ENCODE measurements at regions not wholly inside any gene's neighbourhood (a gene's known extent, or its start where the extent isn't known, plus 50 kb on each side); places are given as distances from the start of the nearest gene placed in this dataset.

DNA sequence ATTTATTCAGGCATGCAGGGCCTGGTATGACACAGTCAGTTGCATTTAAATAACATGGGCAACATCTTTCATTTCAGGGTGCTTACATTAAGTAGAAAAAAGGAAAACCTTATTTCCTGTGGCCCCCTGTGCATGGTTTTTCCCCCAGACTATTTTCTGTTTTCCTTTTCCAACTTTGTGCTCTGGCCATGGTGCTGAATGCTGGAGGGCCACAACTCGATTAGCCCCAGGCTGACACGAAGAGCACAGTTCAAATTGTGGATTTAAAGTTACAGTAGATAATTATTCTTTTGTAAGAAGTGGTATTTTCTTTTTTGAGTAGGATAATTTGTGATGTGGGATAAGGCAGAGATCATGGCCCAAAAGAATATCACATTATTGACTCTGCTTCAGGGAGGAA is 332.0 kb downstream of the HAO1 start:
- DNase-seq, result no peak

More for the DNA sequence above, 332.0 kb downstream of the HAO1 start:
- TF ChIP-seq CEBPB (IDR thresholded peaks at IDR 0.05; ENCODE audit: low read depth, low read length), result no peak
- no peak for TF ChIP-seq RCOR1 (IDR thresholded peaks at IDR 0.05; ENCODE audit: insufficient replicate concordance, low read length)
- no peak for TF ChIP-seq SMC3 (IDR thresholded peaks at IDR 0.05; ENCODE audit: low read depth, low read length)
- no peak for TF ChIP-seq RAD21 (IDR thresholded peaks at IDR 0.05; ENCODE audit: low read length)
- TF ChIP-seq NFE2L2 (IDR thresholded peaks at IDR 0.05; ENCODE audit: low read depth, low read length), result no peak
- TF ChIP-seq MAZ (IDR thresholded peaks at IDR 0.05; ENCODE audit: borderline replicate concordance, low read depth, low read length), result no peak
- TF ChIP-seq MAFK (IDR thresholded peaks at IDR 0.05; ENCODE audit: low read depth, low read length), result no peak
- H2BK120ac ChIP-seq (ENCODE audit: low read depth, low read length), result no peak overlapping the region
- no peak overlapping the region for H2AK5ac ChIP-seq (ENCODE audit: low read depth, low read length)
- no CpG with 5 or more reads among the region's 2 CpGs for WGBS, 2 experiments (ENCODE audit: extremely low coverage in 2 of 2, insufficient read length in 1 of 2)
- in situ Hi-C loops (cut with MboI; ENCODE audit: low sequenced_read_pairs), result no loop called here
- H3K9me1 ChIP-seq (ENCODE audit: insufficient read depth, low read length), result no peaks in the 10 kb centered on the region
- POLR2A ChIA-PET (ENCODE audit: unreplicated experiment), result no interaction called here
- no peak overlapping the region for H2BK15ac ChIP-seq (ENCODE audit: low read depth, low read length)
- no TSS peak for BruUV-seq (replicated peaks)
- no peak overlapping the region for H4K91ac ChIP-seq (ENCODE audit: insufficient read depth, low read depth, low read length)
- no peaks in the 10 kb centered on the region for H3K79me1 ChIP-seq (ENCODE audit: low read depth in 1 of 2, low read length in 2 of 2)
- H3K18ac ChIP-seq (ENCODE audit: low read depth, low read length), result no peak overlapping the region
- no peak overlapping the region for H4K8ac ChIP-seq (ENCODE audit: low read depth in 2 of 2, low read length in 2 of 2)
- no peaks in the 10 kb centered on the region for H3K36me3 ChIP-seq (ENCODE audit: control insufficient read depth, insufficient read depth, low read length)
- no peak for ATAC-seq (ENCODE audit: low read depth)
- no peaks in the 10 kb centered on the region for H3K27me3 ChIP-seq (ENCODE audit: control insufficient read depth, insufficient read depth, low read length)
- dilution Hi-C loops (cut with HindIII; ENCODE audit: low sequenced_read_pairs, unreplicated experiment), result no loop called here
- no peak overlapping the region for H3K56ac ChIP-seq (ENCODE audit: extremely low read depth, insufficient read depth, low read length)
- H4K5ac ChIP-seq (ENCODE audit: low read depth, low read length), result no peak overlapping the region
- no peaks in the 10 kb centered on the region for H3K4me1 ChIP-seq (ENCODE audit: control insufficient read depth, insufficient read depth, low read length)
- CTCF ChIA-PET, result no interaction called here
- H2BK20ac ChIP-seq (ENCODE audit: low read depth, low read length), result no peak overlapping the region
- no peak overlapping the region for H2AFZ ChIP-seq (replicated peaks; ENCODE audit: low read length, poor library complexity)
- H2BK5ac ChIP-seq (ENCODE audit: low read depth, low read length, poor library complexity, severe bottlenecking), result no peak overlapping the region
- no peak overlapping the region for H3K4me3 ChIP-seq (ENCODE audit: insufficient read depth, low read depth, low read length)
- H4K20me1 ChIP-seq (ENCODE audit: insufficient read depth, low read length), result no peaks in the 10 kb centered on the region
- no peak overlapping the region for H3K23ac ChIP-seq (ENCODE audit: low read depth, low read length)
- H3K9ac ChIP-seq (ENCODE audit: low read depth, low read length), result no peak overlapping the region
- H3K14ac ChIP-seq (replicated peaks; ENCODE audit: low read depth, low read length), result no peak overlapping the region
- H3K27ac ChIP-seq (ENCODE audit: insufficient read depth, low read length), result no peak overlapping the region
- no peak overlapping the region for H3K4me2 ChIP-seq (ENCODE audit: low read depth, low read length)
- intact Hi-C loops (cut with micrococcal nuclease), result no loop called here
- H2AK9ac ChIP-seq (replicated peaks; ENCODE audit: low read depth, low read length, poor library complexity), result no peak overlapping the region
- no peak overlapping the region for H3K4ac ChIP-seq (ENCODE audit: low read depth, low read length)
- H3K9me3 ChIP-seq (ENCODE audit: control insufficient read depth, insufficient read depth, low read length), result no peaks in the 10 kb centered on the region
